ENCODE measurements at regions not wholly inside any gene's neighbourhood (a gene's known extent, or its start where the extent isn't known, plus 50 kb on each side); places are given as distances from the start of the nearest gene placed in this dataset.

DNA sequence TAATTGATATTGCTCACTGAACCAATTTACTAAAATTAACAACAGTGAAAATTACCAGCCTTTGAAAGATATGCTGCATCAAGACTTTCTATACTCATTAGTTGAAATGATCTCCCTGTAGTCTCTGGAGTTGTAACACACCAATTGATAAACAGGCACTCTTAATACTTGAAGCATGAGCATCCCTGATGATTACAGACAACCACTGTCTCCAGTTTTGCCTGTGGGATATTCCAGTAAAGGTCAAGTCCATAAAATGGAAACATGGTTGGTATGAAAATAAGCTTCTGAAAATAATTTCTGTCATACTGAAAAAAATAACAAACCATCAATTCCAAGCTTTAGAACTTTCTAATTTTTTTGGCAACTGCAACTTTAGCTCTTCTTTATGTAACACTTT, 405.8 kb downstream of the SPRY2 start:
- TF ChIP-seq CTCF (IDR thresholded peaks at IDR 0.05), result no peak
- TF ChIP-seq POLR2A (IDR thresholded peaks at IDR 0.05), result no peak

Data from heart left ventricle (tissue), 13 donors.